GM12878 (cell line): ENCODE measurements at regions not wholly inside any gene's neighbourhood (a gene's known extent, or its start where the extent isn't known, plus 50 kb on each side); places are given as distances from the start of the nearest gene placed in this dataset.

ENCODE experiments used
- CTCF ChIP-seq, 3 experiments: IDR thresholded peaks in 2 of 3; conservative IDR thresholded peaks in 1 of 3; 2 replicates each; pipeline ENCODE4 v1.5.1; 2011; ENCODE audit warnings: low read depth in 3 of 3, low read length in 3 of 3, mild to moderate bottlenecking in 3 of 3, control low read depth in 2 of 3, moderate library complexity in 2 of 3, inconsistent platforms in 1 of 3, mixed read lengths in 1 of 3; ENCODE audit not compliant: control insufficient read depth in 2 of 3, insufficient read depth in 1 of 3; ENCODE audit errors: extremely low read depth in 1 of 3
- GABPA ChIP-seq: IDR thresholded peaks from 2 replicates; pipeline ENCODE4 v1.6.1; 2014; ENCODE audit warnings: antibody characterized with exemption, low read depth, mild to moderate bottlenecking, inconsistent platforms
- PAX8 ChIP-seq: fragments of 450-650 bp; IDR thresholded peaks from 2 replicates; pipeline ENCODE4 v1.6.1; 2017; ENCODE audit warnings: mild to moderate bottlenecking, moderate library complexity
- RCOR1 ChIP-seq: conservative IDR thresholded peaks from 2 replicates; pipeline ENCODE4 v1.6.1; 2012; ENCODE audit warnings: low read depth, low read length, improper control_type of control experiment
- TCF7 ChIP-seq: IDR thresholded peaks from 2 replicates; pipeline ENCODE4 v1.6.1; 2014; ENCODE audit warnings: antibody characterized with exemption, borderline replicate concordance
- YY1 ChIP-seq: IDR thresholded peaks from 2 replicates; pipeline ENCODE4 v1.6.1; 2011; ENCODE audit warnings: low read depth, mild to moderate bottlenecking, low read length
- TF ChIP-seq, protein P1 (sequence below): fragments of 450-650 bp; IDR thresholded peaks from 2 replicates; pipeline ENCODE4 v1.6.1; 2016; ENCODE audit warnings: mild to moderate bottlenecking

- TF ChIP-seq CTCF (IDR thresholded peaks at IDR 0.05 in 2 of 3, conservative IDR thresholded peaks at IDR 0.05 in 1 of 3; ENCODE audit: control insufficient read depth in 2 of 3, extremely low read depth in 1 of 3, insufficient read depth in 1 of 3, low read depth in 3 of 3, low read length in 3 of 3), result 0 out of 6 replicates have a peak, but pooled peaks of 1 of the 3 experiments have one; percentile 5
- TF ChIP-seq PAX8, result no peak
- no peak for TF ChIP-seq RCOR1
- no peak for TF ChIP-seq GABPA
- TF ChIP-seq TCF7, result no peak
- TF ChIP-seq, protein P1, sequence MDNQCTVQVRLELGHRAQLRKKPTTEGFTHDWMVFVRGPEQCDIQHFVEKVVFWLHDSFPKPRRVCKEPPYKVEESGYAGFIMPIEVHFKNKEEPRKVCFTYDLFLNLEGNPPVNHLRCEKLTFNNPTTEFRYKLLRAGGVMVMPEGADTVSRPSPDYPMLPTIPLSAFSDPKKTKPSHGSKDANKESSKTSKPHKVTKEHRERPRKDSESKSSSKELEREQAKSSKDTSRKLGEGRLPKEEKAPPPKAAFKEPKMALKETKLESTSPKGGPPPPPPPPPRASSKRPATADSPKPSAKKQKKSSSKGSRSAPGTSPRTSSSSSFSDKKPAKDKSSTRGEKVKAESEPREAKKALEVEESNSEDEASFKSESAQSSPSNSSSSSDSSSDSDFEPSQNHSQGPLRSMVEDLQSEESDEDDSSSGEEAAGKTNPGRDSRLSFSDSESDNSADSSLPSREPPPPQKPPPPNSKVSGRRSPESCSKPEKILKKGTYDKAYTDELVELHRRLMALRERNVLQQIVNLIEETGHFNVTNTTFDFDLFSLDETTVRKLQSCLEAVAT, result no peak
- TF ChIP-seq YY1, result no peak
Observed at GRCh38 chr13:90732049-90732448, 615.4 kb upstream of the MIR17HG start.
